ENCODE measurements at regions not wholly inside any gene's neighbourhood (a gene's known extent, or its start where the extent isn't known, plus 50 kb on each side); places are given as distances from the start of the nearest gene placed in this dataset.

- peak; percentile 0 for DNase-seq (ENCODE audit: low read depth)
Observed at GRCh38 chr6:39992861-39993622, 58.8 kb upstream of the MOCS1 start.
